GM10266 (cell line): ENCODE measurements at regions not wholly inside any gene's neighbourhood (a gene's known extent, or its start where the extent isn't known, plus 50 kb on each side); places are given as distances from the start of the nearest gene placed in this dataset.
A peak's percentile ranks its signal among the peaks of the same experiment; 100 is the strongest.

ENCODE experiments used
- DNase-seq: peaks from one replicate; pipeline ENCODE4 v3.0.0; 2012; ENCODE audit errors: extremely low spot score
- TF ChIP-seq, protein P1 (sequence below): IDR thresholded peaks from 2 replicates; pipeline ENCODE4 v1.5.1; 2012; ENCODE audit warnings: mild to moderate bottlenecking, low read depth; ENCODE audit not compliant: control insufficient read depth, insufficient read depth; ENCODE audit errors: missing control alignments

GRCh38 chr12:59173695-59174094, 253.4 kb upstream of the LRIG3 start:
- DNase-seq = no peak
- TF ChIP-seq, protein P1, sequence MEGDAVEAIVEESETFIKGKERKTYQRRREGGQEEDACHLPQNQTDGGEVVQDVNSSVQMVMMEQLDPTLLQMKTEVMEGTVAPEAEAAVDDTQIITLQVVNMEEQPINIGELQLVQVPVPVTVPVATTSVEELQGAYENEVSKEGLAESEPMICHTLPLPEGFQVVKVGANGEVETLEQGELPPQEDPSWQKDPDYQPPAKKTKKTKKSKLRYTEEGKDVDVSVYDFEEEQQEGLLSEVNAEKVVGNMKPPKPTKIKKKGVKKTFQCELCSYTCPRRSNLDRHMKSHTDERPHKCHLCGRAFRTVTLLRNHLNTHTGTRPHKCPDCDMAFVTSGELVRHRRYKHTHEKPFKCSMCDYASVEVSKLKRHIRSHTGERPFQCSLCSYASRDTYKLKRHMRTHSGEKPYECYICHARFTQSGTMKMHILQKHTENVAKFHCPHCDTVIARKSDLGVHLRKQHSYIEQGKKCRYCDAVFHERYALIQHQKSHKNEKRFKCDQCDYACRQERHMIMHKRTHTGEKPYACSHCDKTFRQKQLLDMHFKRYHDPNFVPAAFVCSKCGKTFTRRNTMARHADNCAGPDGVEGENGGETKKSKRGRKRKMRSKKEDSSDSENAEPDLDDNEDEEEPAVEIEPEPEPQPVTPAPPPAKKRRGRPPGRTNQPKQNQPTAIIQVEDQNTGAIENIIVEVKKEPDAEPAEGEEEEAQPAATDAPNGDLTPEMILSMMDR = no peak

DNA sequence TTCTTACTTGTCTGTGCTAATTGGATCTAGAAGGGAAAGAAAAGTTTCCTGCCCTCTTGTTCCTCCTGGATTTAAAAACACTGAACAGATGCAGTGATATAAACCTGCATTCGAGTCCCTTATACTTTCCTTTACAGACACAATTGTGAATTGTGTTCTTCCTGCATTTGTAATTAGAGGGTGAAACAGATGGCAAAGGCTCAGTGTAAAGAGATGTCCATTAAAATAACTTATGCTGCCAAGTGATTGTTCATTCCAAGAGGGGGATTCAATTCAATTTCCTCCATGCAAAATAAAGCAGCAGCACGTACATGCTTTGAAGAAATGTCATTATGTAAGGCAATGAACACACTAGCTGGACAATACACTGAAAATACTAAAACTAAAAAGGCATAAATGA, 248.3 kb upstream of the LRIG3 start:
- DNase-seq = no peak

GRCh38 chr12:59166457-59166856, 246.2 kb upstream of the LRIG3 start:
- TF ChIP-seq, protein P1 = no peak
- no peak for DNase-seq

More for the DNA sequence above, 248.3 kb upstream of the LRIG3 start:
- TF ChIP-seq, protein P1 = no peak

GRCh38 chr12:59164991-59165718, 244.9 kb upstream of the LRIG3 start:
- TF ChIP-seq, protein P1 = peak; percentile 38
- no peak for DNase-seq

DNA sequence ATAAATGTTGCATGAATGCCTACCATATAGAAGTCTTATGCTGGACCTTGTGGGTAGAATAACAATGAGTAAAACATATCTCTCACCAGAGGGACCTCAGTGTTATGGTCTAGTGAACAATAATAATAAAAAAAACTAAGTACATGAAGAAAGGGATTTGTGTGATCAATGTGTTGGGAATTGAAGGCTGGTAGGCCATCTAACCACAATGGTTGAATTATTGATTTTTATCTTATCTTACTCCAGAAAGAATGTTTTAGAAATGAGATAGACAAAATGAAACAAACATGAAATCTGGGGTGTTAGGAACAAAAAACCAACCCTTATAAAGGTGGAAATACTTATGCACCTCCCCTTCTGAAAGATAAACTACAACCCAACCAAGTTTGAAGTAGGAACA, 243.9 kb upstream of the LRIG3 start:
- TF ChIP-seq, protein P1 = no peak
- DNase-seq = no peak

DNA sequence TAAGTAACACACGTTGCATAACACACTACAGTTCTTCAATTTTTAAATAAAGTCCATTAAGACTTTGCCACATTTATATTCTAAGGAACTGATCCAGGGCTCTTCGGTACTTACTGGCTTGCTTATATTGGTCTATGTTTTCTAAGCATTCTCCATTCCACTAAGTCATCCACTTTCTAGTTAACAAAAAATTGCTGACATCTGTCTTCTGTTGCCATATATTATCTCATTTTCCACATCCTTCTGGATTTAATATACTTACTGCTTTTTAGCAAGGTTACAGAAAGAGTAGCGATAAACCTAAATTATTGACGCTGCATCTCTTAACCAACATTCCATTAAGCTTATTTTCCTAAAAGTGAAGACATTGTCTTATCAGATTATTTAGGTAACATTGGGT, 238.4 kb upstream of the LRIG3 start:
- DNase-seq = no peak
- TF ChIP-seq, protein P1 = no peak

DNA sequence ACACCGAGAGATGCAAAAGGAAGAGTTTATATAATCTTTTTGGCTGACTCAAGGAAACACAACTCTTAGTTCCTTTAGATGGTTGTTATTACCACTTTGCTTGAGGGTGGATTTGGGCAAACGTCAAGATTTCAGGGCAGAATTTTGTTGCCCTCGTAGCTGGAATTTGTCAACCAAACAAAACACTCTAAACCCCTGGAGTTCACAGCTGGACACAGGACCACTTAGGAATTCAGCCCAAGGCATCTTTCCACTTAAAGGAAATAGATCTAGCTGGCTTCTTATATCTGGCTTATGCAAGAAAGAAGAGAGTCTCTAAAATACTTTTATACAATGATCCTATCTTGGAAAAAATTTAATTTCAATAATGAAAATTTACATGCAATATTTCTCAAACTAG, 237.8 kb upstream of the LRIG3 start:
- TF ChIP-seq, protein P1 = no peak
- DNase-seq = no peak
